ENCODE measurements at regions not wholly inside any gene's neighbourhood (a gene's known extent, or its start where the extent isn't known, plus 50 kb on each side); places are given as distances from the start of the nearest gene placed in this dataset.
"Not testable (repeated sequence)": the region's sequence is repeated elsewhere in the genome, so short reads cannot be mapped to it uniquely, and the experiment has no call there.

DNA sequence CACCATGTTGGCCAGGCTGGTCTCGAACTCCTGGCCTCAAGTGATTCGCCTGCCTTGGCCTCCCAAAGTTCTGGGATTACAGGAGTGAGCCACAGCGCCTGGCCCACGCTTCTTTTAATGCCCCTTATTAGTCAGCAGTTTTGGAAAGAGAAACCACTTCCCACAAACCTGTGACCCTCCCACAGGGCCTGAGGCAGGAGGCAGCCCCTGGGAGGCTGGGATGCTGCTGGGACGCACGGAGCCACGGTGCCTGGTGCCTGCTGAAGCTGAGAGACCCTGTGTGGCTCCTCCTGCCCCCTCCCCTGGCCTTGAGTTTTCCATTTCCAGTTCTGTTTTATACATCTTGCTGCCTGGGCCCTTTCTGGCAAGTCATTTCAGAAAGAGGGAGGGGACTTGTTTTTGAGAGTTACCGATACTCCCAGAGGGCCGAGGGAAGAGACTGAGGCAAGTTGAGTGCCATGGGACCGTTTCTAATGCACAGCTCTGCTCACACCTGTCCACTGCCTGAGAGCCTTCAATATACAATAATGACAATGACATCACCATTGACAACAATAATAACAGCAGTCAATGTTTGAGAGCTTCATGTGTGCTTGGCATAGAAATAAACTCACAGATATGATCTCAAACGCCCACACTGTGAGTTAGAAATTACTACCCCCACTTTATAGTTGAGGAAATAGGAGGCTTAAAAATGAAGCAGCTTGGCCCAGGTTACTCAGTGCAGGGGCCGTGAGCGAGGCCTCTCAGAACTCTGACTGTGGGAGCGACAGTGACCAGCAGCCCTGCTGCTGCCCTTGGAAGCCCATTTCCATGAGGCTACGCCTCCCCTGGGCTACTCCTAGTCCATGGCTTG is 78.1 kb upstream of the YWHAQ start:
- DNase-seq = peak; percentile 21

DNA sequence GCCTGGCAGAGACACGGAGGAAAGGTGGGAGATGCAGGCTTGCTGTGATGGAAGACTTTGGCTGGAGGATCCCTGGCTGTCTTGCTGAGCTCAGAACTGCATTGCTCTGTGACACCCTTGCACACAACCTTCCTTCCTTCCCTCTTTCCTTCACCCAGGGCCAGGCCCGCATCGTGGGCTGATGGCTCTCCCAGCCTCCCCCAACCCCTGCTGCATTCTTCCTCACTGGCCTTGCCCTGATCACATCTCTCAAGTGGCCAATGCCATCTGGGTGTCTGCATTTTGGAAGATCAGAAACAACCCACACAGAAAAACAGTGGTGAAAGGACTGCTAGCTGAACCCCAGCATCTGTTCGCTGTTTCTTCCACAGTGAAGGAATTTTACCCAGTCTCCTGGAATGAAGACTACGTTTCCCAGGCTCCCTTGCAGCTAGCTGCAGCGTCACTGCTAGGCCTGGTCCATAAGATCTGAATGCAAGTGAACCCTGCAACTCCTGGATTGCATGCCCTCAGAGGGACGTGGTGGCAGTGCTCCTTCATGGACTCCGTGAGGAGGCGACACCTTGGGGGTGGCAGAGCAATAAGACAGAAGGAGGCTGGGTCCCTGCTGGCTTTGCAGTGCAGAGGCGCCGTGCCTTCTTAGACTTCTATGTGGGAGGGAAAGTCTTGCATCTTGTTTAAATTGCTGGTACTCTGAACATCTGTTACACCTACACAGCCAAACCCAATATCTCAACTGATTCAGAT is 78.9 kb upstream of the YWHAQ start:
- no peak for DNase-seq

DNA sequence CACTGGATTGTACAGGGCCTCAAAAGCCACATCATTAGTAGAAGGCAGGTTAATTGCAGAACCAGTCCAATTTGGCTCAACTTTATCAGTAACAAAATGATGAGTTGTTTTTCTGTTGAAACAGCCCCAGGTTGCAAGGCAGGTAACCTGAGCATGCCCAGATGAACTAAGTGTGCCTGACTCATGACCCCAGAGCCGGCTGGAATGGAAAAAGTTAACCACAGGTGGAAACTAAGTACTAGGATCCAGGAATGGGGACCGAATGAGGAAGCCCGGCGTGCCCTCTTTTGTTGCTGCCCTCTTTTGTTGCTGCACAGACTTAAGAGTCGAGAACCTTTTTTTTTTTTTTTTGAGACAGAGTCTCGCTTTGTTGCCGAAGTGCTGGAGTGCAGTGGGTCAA is 79.5 kb upstream of the YWHAQ start:
- peak; percentile 9 for DNase-seq

DNA sequence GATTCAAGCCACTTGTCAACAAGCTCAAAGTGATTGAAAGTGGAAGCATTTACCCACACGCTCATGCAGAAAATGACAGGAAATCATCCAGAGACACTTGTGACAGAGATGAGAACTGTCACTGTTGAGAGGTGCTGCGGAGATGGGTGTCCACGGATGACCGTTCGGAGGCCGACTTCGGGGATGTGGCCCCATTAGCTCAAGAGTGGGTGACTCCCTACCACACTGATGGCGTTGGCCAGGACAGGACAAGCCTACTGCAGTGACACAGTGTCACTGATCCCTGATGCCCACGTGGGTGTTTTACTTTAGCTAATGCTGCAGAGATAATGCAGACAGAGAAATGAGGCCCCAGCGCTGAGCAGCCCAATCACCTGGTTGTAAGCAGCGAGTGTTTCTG is 81.5 kb upstream of the YWHAQ start:
- DNase-seq = peak; percentile 42

DNA sequence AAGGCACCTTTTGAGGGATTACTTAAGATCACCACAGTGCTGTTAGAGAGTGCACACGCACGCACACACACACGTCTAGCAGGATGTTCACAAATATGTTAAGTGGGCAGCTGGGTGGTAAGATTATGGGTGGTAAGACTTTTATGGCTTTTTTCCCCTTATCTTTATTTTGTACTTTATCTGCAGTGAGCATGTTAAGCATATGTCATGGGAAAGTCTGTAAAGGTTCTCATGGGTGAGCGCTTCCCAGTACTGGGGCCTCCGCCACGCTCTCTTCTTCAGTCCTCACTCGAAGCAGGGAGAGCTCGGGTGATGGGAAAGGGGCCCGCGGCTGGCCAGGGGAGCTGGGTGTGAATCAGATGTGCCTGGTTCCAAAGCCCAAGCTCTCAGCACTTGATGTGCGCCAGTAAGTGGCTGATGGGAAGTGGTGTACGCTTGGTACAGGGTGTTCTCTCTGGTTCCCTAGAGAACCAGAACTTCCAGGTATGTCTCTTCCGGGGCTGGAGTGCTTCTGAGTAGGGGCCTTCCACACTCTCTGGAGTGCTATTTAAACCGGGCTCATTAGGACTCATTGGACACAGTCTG is 83.9 kb upstream of the YWHAQ start:
- DNase-seq = no peak

DNA sequence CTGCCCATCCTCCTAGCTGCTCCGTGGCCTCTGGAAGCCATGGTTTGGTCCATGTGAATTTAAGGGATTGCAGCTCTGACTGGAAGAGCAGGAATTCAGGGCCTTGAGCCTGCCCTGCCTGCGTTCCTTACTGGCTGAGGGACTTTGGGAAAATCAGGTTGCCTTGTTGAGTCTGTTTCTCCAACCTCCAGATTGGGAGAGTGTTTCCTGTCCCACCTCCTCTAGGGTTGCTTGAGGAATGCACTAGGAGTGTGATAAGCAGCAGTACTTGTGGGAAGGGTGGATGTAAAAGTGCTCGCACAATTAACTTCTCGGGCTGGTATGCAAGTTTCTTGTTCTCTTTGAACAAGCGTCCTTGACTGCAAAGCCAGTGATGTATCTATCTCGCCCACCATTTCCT is 84.4 kb upstream of the YWHAQ start:
- no peak for DNase-seq

DNA sequence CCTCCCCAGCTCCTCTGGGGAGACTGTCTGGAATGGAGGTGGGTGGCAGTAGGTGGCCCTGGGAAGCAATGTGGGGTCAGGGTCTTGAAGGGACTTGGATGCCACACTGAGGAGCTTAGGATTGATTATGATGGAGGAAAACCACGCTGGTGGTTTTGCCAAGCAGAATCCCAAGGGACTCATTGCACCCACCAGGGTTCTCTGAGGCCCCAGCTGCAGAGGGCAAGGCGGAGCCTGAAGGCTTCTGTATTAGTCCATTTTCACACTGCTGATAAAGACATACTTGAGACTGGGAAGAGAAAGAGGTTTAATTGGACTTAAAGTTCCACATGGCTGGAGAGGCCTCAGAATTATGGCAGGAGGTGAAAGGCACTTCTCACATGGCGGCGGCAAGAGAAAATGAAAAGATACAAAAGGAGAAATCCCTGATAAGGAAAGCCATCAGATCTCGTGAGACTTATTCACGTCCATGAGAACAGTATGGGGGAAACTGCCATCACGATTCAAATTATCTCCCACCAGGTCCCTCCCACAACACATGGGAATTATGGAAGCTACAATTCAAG is 87.2 kb upstream of the YWHAQ start:
- DNase-seq = no peak

DNA sequence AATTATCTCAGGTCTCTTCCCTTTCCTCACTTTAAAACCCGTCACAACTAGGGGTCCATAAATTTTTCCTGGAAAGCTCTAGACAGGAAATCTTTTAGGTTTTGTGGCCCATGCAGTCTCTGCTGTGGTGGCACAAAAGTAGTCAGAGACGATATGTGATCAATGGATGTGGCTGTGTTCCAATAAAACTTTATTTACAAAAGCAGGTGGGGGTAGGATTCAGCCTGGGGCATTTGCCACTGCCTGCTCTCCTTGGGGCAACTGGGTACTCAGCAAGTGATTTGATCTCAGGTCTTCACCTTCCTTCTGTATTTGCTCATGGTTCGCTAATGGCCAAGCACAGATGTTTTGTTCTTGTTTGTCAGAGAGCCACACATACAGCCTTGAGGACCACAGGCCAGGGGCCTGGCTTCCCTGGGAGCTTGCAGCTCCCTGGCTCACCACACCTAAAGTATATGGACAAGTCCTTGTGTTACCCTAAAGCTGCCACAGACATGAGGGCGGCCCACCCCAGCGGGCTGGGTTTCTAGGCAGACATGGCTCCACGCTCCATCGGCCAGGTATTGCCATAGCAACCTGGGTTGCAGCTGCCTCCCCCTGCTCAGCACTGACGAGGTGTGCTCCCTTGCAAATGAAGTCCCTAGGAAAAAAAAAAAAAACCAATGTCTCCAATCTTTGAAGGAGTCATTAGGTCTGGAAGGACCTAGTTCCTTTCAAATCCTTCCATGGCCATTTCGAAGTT is 89.7 kb upstream of the YWHAQ start:
- DNase-seq = no peak

DNA sequence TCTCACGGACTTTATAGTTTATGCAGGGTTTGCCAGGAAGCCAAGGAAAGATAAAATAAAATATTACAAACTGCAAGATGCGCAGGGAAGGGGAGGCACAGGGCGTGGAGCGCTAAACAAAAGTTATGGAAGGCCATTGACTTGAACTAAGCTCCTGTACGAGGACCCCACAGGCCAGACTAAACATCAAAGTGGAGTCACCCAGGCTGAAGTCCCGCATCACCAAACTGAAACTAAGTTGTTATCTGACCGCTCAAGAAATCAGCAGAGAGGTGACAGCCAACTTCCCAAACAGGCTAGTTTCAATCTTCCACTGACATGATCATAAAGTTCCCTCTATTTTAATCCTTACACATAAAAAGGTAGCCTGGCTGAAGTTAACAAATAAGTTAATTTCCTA is 90.5 kb upstream of the YWHAQ start:
- no peak for DNase-seq

DNA sequence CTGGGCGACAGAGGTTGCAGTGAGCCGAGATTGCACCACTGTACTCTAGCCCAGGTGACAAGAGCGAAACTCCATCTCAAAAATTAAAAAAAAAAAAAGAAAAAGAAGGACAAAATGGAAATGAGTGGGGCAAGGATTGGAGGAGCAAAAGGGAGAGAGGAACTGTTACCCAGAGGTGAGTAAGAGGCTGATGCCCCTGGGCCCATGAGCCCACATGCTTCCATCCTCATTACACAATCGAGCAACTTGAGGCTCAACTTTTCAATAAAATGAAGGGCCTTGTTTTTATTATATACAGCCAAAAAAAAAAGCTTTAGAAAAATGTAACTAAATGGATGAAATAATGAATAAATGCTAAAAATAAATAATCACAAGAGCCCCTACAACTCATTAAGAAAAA is 91.7 kb upstream of the YWHAQ start:
- DNase-seq = no peak

DNA sequence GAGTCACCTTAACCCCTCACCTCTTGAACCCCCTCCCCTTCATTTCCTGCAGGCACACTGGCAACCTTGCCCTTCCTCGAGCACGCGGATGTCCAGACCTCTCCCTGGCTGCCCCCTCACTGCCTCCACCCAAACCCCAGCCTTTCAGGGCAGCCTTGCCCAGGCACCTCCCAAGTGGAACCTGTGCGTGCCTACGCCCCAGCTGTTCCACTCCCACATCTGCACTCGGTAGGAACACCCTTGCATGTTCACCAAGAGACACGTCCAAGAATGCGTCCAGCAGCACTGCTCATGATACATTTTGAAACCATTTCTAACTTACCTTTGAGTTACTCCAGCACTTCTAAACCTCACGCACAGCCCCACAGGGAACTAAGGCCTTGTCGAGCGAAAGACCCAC is 93.8 kb upstream of the YWHAQ start:
- no peak for DNase-seq

DNA sequence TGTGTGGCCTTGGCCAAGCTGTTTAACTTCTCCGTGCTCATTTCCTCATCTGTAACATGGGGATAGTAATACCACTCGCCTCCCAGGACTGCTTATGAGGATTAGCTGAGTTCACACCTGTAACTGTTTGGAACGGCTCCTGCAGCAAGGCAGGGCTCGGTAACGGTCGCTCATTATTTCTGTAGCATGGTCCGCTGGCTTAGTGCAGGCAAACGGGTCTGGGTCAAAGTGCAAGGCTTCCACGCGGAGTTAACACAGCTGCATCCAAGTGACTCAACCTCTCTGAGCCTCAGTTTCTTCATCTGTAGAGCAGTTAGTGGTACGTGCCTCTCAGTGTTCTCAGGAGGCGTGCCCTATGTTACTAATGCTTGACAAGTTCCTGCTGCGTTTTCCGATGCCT is 94.3 kb upstream of the YWHAQ start:
- no peak for DNase-seq

DNA sequence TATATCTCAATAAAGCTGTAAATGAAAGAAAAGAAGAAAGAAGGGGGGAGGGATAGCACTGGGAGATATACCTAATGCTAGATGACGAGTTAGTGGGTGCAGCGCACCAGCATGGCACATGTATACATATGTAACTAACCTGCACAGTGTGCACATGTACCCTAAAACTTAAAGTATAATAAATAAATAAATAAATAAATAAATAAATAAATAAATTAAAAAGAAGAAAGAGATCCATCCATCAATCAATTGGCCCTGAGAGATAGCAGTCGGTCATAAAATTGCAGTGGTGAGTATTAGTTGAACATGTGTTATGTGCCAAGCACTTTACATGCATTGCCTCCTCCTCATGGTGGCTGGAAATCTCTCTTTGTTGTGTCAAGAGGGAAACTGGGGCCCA is 95.2 kb upstream of the YWHAQ start:
- not testable (repeated sequence) for DNase-seq

DNA sequence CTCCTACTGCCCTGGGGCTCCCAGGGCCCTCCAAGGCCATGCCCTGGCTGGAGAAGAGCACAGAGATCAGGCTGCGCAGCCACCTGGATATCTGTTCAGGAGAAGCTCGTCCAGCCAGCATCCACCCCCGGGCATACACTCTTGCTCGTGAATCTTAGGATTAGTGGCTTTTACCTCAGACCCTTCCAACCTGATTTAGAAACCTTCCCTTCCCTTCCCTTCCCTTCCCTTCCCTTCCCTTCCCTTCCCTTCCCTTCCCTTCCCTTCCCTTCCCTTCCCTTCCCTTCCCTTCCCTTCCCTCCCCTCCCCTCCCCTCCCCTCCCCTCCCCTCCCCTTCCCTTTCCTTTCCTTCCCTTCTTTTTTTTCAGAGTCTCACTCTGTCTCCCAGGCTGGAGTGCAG is 99.7 kb upstream of the YWHAQ start:
- DNase-seq = not testable (repeated sequence)

DNA sequence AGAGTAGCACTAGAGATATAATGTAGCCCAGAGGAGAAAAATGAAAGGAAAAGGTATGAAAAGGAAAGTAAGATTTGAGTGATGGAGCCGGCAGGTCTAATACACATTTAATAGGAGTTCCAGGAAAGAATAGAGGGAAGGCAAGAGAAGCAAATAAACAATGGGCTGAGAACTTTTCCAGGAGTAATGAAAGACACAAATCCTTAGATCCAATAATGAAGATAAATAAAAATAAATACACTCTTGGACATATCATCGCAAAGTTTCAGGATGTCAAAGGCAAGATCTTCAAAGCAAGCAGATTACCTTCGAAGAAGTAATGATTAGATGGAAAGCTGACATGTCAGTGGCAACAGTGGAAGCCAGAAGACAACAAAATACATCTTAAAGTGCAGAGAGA is 102.0 kb upstream of the YWHAQ start:
- no peak for DNase-seq

DNA sequence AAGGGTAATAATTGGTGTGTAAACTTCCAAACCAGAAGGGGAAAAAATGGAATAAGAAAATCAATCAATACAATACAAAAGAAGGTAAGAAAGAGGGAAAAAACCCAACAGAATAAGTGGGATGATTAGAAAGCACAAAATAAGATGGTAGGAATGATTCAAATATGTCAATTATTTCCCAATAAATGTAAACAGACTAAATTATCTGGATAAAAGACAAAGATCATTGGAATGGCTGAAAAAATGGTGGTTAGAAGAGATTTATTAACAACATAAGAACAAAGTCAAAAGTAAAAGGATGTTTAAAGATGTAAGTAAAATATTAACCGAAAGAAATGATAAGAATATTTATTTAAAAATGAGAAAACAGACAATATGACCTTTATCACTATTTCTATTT is 103.5 kb upstream of the YWHAQ start:
- DNase-seq = no peak

DNA sequence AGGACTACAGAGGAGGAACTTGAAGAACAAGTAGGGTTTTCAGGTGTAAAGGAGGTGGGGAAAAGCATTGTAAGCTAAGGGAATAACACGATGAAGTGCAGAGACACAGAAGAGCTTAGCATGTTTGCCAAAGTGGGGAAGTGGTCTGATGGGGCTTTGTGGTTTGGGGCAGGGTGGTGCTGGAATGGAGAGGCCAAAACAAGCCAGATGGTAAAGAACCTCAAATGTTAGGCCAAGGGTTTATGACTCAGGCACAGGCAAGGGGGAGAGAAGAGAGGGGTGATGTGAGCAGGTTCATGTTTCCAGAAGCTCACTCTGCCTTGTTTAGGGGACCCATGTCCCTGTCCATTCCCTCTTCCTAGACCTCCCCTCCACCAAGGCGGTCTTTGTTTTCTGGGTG is 104.5 kb upstream of the YWHAQ start:
- no peak for DNase-seq

DNA sequence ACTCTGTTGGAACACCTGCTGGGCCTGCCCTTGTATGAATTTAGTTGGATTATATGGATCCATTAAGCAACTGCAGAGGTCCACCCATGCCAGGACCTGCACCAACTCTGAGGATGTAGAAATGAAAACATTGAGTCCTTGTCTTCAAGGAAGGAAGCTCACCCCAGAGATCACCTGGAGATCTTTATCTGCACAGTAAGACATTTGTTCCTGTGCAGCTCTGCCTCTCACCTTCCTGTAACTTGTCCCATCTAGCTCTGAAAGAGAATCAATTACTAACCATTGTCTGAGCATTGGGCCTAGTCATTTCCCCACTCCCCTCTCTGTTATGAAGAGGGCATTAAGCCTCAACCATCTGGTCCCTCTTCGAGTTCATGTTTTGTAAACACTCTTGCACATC is 105.2 kb upstream of the YWHAQ start:
- no peak for DNase-seq

DNA sequence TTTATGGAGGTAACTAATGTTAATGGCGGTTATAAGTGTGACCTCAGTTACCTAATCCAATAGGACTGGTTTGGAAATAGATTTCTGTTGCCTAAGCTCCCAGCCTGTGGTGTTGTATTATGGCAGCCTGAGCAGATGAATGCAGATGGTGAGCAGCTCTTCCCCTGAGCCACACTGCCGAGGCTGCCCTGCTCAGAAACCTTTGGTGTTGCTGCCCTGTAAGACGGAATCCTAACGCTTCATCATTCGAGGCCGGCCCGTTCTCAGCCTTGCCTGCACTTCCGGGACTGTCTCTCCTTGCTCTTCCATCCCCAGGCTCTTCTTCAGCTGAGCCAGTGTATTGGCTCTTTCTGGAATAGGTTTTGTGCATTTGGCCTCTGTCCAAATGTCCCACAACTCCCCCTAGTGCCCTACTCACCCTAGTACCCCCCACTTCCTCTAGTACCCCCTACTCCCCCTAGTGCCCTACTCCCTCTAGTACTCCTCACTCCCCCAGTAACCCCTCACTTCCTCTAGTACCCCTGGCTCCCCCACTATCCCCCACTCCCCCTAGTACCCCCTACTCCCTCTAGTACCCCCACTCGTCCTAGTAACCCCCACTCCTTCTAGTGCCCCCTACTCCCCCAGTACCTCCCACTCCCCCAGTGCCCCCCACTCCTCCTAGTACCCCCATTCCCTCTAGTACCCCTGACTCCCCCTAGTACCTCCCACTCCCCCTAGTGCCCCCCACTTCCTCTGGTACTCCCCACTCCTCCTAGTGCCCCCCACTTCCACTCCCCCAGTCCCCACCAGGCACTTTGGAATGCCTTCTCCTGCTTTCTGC is 106.0 kb upstream of the TAF1B start:
- no peak for DNase-seq

DNA sequence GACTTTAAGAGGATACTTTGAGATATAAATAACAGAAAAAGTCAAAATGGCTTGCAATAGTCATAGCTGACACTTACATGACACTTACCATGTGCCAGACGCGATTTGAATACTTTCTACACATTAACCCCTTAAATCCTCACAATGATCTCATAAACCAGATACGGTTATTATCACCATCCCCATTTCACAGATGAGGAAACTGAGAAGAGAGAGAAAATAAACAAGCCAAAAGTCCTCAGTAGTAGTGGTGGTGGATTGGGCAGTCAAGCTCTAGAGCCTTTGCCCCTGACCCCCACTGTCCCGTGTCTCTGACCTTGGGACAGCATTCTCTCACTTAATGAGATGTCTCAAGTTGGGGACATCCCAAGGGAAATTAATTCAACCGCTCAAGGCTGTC is 105.2 kb upstream of the TAF1B start:
- no peak for DNase-seq

DNA sequence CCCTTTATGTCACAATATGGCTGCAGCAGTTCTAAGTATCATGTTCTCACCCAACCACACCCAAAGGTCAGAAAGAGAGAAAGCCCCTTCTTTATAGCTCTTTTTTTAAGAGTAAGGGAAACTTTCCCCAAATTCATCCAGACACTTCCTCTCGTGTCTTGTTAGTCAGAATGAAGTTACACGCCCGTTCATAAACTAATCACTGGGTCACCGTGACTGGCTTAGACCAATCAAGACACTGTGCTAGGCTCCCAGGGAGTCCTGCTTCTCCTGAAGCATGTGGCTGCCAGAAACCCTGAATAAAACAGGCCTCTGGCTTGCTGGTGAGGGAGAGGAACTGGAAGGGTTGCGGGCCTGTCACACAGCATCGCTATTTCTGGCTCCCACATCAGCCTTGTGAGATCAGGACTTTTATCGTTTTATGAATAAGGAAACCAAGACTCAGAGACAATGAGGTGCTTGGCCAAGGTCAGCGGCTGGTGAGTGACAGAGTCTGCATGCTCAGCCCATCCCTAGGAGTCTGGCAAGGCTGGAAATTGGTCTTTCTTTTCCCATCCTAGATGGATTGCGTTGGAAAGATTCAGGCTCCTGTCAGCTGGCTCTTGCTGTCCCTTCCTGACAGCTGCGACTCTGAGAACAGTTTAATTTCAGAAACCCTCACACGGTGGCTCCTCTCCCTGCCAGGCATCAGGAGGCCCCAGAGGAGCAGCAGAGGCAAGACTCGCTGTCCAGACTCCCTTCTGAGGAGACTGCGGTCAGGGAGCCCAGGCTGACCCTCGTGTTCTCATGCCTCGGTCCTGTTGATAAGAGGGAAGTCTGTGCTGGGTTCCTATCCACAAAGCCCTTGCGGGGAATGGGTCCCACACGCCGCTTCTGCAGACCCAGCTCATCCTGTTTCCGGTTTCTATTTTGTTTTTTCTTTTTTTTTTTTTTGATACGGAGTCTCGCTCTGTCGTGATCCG is 104.5 kb upstream of the TAF1B start:
- DNase-seq = no peak

Measured in stimulated activated naive CD4-positive, alpha-beta T cell treated with Interleukin-2 at 50 U/mL for 16 hours (primary cell).